ENCODE measurements at regions not wholly inside any gene's neighbourhood (a gene's known extent, or its start where the extent isn't known, plus 50 kb on each side); places are given as distances from the start of the nearest gene placed in this dataset.

DNA sequence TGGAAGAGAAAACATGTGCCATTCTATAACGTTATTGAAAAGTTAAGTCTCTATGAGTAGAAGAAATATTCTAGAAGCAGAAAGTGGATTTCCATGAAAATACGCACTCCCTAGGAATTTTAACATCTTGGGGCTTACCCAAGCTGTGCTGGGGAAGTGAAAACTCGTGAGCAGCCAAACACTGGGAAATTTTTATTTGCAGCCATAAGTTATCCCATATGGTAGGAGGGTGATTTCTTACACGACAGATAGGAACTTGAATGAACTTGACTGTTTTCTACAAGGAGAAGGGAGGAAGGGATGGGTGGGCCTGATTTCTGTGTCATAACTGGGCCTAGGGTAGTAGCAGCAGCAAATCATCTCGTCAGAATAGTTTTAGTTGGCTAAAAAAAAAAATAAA is 272.6 kb downstream of the ETAA1 start:
- DNase-seq: no peak
- WGBS, 2 donors: 49 to 61% methylated on average over 5 of the region's 5 CpGs
- TF ChIP-seq POLR2A (IDR thresholded peaks at IDR 0.05): no peak
- TF ChIP-seq, protein P1, sequence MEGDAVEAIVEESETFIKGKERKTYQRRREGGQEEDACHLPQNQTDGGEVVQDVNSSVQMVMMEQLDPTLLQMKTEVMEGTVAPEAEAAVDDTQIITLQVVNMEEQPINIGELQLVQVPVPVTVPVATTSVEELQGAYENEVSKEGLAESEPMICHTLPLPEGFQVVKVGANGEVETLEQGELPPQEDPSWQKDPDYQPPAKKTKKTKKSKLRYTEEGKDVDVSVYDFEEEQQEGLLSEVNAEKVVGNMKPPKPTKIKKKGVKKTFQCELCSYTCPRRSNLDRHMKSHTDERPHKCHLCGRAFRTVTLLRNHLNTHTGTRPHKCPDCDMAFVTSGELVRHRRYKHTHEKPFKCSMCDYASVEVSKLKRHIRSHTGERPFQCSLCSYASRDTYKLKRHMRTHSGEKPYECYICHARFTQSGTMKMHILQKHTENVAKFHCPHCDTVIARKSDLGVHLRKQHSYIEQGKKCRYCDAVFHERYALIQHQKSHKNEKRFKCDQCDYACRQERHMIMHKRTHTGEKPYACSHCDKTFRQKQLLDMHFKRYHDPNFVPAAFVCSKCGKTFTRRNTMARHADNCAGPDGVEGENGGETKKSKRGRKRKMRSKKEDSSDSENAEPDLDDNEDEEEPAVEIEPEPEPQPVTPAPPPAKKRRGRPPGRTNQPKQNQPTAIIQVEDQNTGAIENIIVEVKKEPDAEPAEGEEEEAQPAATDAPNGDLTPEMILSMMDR (IDR thresholded peaks at IDR 0.05): no peak
- Histone ChIP-seq H3K4me1 (peaks cover 29 to 35% of the 10 kb centered on the region in 2 donors), H3K27ac (peak overlapping the region; percentile 46 to 74 (median 66)), H3K36me3 (no peaks in the 10 kb centered on the region), H3K27me3 (no peaks in the 10 kb centered on the region), H3K4me3 (replicated peaks in 1 of 3) (no peak overlapping the region), H3K9me3 (no peaks in the 10 kb centered on the region)
- intact Hi-C loops (cut with DNase I): no loop called here

DNA sequence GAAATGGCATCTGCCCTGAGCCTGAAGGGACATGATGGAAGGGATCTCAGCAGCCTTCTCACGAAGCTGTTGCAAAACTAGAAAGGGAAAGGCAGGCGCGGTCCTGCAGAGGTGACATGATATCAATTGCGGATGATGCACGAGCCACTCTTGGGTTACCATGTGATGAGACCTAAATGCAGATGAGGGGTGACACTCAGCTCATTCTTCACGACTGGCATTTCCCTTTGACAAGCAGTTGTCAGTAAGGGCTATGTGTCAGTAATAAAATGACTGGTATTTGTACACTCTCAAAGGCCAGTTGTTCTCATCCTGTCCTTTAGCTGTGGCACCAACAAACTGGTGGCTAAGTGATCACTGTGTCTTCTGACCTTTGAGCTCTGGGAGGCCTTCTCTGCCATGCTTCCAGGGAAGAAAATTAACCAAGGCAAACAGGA is 273.6 kb downstream of the ETAA1 start:
- WGBS, 2 donors: 92 to 98% methylated on average over 6 of the region's 6 CpGs
- Histone ChIP-seq H3K9me3 (no peaks in the 10 kb centered on the region), H3K4me1 (peaks cover 33 to 45% of the 10 kb centered on the region in 2 donors), H3K27me3 (no peaks in the 10 kb centered on the region), H3K36me3 (no peaks in the 10 kb centered on the region), H3K4me3 (replicated peaks in 1 of 3) (no peak overlapping the region), H3K27ac (no peak overlapping the region)
- TF ChIP-seq, protein P1 (IDR thresholded peaks at IDR 0.05): no peak
- TF ChIP-seq POLR2A (IDR thresholded peaks at IDR 0.05): no peak
- no peak for DNase-seq
- intact Hi-C loops (cut with DNase I): no loop called here

DNA sequence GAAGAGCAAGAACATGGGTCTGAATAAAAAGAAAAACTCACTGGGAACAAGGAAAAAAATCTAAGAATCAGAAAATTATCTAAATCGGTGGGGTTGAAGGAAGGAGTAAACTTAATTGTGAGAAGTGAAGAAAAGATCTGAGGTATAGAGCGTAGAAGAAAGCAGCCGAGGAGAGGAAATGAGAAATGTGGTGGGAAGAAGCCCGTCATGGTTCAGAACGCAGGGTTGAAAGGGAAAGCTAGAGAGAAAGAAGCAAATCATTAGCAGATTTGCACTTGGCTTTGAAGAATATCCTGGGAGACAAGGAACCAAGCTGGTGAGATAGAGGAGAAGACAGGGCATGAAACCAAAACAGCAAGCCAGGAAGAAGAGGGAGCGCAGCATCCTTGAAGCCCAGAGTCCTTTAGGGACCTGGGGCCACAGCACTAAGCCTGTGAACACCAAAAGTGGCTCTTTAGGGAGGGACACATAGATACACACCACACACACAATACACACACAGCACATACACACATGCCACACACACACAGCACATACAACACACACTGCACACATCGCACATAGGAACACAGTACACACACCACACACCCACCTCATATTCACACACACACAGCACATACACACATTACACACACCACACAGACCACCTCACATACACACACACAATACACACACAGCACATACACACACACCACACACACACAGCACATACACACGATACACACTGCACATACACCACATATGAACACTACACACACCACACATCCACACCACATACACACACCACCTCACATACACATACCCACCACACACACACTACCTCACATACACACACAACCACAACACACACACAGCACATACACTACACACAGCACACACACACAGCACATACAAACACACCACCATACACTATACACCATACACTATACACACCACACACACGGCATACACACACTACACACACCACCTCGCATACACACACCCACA is 274.6 kb downstream of the ETAA1 start:
- Histone ChIP-seq H3K27me3 (no peaks in the 10 kb centered on the region), H3K9me3 (no peaks in the 10 kb centered on the region), H3K4me1 (peaks cover 33 to 51% of the 10 kb centered on the region in 2 donors), H3K36me3 (no peaks in the 10 kb centered on the region), H3K4me3 (replicated peaks in 1 of 3) (no peak overlapping the region), H3K27ac (no peak overlapping the region)
- 86 to 93% methylated on average over 10 of the region's 10 CpGs for WGBS, 2 donors
- DNase-seq: no peak
- intact Hi-C loops (cut with DNase I): no loop called here
- TF ChIP-seq, protein P1 (IDR thresholded peaks at IDR 0.05): no peak
- no peak for TF ChIP-seq POLR2A (IDR thresholded peaks at IDR 0.05)

DNA sequence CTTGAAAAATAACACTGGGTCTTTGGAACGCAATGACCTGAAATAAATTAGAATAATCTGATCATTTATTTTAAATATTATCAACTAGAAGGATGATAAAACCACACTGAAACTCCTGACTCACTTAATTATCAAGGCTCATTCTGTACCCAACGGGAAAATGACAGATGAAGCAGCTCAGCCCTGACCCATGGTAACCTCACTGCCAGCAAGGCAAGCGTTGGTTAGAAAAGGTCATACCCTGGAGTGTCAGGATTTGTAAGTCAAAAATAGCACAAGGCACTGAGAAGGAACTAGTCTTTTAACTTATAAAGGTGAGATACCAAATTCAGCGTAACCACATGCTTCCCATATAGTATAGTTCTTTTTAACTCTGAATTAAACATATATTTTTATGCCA is 277.5 kb downstream of the ETAA1 start:
- H3K27me3 ChIP-seq: no peaks in the 10 kb centered on the region
- no peak for TF ChIP-seq POLR2A (IDR thresholded peaks at IDR 0.05)
- TF ChIP-seq, protein P1 (IDR thresholded peaks at IDR 0.05): no peak
- intact Hi-C loops (cut with DNase I): no loop called here
- H3K4me3 ChIP-seq (replicated peaks in 1 of 3): no peak overlapping the region
- no peaks in the 10 kb centered on the region for H3K9me3 ChIP-seq
- H3K4me1 ChIP-seq: peaks cover 16 to 23% of the 10 kb centered on the region in 2 donors
- peak overlapping the region in 2 of 3 donors; percentile 30 to 74 for H3K27ac ChIP-seq
- DNase-seq: peak; percentile 22 to 39
- 71 to 75% methylated on average over 4 of the region's 4 CpGs for WGBS, 2 donors
- H3K36me3 ChIP-seq: no peaks in the 10 kb centered on the region

DNA sequence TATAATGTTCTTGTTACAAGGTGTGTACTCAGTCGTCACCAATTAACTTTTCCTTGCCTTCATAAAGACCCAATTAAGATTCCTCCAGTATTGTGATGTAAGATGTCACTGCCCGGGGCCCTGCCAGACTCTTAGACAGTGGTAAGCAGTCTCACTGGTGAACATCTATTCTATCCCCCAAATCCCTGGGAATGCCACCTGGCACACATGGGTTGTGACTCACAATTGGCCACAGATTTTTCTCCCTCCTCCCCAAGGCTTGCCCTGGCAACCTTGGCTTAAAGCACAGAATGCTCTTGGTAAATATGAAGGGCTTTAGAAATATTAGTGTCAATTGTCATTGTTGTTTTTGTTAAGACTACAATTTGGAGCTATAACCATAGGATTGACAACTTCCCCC is 287.9 kb downstream of the ETAA1 start:
- intact Hi-C loops (cut with DNase I): no loop called here
- H3K27me3 ChIP-seq: no peaks in the 10 kb centered on the region
- H3K4me3 ChIP-seq (replicated peaks in 1 of 3): no peak overlapping the region
- no peaks in the 10 kb centered on the region for H3K36me3 ChIP-seq
- WGBS, 2 donors: 88 to 91% methylated on average over 2 of the region's 2 CpGs
- DNase-seq: no peak
- no peaks in the 10 kb centered on the region for H3K4me1 ChIP-seq
- no peaks in the 10 kb centered on the region for H3K9me3 ChIP-seq
- TF ChIP-seq, protein P1 (IDR thresholded peaks at IDR 0.05): no peak
- no peak for TF ChIP-seq POLR2A (IDR thresholded peaks at IDR 0.05)
- H3K27ac ChIP-seq: no peak overlapping the region
